ENCODE measurements at regions not wholly inside any gene's neighbourhood (a gene's known extent, or its start where the extent isn't known, plus 50 kb on each side); places are given as distances from the start of the nearest gene placed in this dataset.

DNA sequence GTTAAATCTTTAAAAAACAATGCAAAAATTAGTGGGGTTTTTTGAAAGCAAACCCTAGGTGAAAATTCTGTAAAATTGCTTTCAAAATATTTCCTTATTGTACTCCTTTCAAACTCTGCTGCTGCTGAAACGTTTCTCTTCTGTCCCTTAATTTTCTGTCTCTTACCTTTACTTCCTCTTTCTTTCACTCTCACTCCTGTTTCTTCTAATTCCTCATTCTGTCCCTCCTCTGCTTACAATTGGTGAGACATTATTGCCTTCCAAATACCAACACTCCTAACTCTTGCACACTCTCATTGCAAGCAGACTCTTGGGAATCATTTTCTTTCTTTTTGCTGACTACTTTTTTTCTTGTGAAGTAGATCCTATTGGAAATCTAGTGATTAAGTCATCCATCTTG, 685.6 kb upstream of the SLITRK1 start:
- H3K27ac ChIP-seq: no peak overlapping the region
- DNase-seq (ENCODE audit: low spot score in 2 of 2): no peak
- no peaks in the 10 kb centered on the region for H3K36me3 ChIP-seq
- H3K27me3 ChIP-seq: no peaks in the 10 kb centered on the region
- H3K4me3 ChIP-seq: no peak overlapping the region
- TF ChIP-seq, protein P1, sequence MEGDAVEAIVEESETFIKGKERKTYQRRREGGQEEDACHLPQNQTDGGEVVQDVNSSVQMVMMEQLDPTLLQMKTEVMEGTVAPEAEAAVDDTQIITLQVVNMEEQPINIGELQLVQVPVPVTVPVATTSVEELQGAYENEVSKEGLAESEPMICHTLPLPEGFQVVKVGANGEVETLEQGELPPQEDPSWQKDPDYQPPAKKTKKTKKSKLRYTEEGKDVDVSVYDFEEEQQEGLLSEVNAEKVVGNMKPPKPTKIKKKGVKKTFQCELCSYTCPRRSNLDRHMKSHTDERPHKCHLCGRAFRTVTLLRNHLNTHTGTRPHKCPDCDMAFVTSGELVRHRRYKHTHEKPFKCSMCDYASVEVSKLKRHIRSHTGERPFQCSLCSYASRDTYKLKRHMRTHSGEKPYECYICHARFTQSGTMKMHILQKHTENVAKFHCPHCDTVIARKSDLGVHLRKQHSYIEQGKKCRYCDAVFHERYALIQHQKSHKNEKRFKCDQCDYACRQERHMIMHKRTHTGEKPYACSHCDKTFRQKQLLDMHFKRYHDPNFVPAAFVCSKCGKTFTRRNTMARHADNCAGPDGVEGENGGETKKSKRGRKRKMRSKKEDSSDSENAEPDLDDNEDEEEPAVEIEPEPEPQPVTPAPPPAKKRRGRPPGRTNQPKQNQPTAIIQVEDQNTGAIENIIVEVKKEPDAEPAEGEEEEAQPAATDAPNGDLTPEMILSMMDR (IDR thresholded peaks at IDR 0.05): no peak
- TF ChIP-seq POLR2AphosphoS5 (IDR thresholded peaks at IDR 0.05): no peak
- TF ChIP-seq POLR2A (IDR thresholded peaks at IDR 0.05): no peak
- H3K4me1 ChIP-seq: no peaks in the 10 kb centered on the region
- intact Hi-C loops (cut with DNase I; ENCODE audit: low total_unique reads): no loop called here
- H3K9me3 ChIP-seq: no peaks in the 10 kb centered on the region

DNA sequence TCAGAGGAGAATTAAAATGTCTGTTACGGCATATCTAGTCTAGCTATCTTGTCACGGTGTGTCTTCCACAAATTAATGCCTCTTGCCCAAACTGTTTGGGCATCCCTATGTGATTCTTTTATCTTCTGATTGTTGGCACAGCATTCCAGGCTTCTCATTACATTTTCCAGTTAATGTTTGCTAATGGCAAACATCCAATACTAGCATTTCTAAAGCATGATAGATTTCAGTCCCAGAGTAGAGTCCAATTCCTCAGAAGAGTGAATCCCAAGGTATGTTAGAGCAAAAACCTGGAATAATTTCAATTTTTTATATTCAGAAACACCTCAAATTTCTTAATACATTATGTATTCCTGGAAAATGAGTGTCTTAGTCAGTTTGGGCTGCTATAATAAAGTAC, 684.5 kb upstream of the SLITRK1 start:
- no peak for DNase-seq (ENCODE audit: low spot score in 2 of 2)
- TF ChIP-seq POLR2AphosphoS5 (IDR thresholded peaks at IDR 0.05) (no peak), POLR2A (IDR thresholded peaks at IDR 0.05) (no peak)
- TF ChIP-seq, protein P1 (IDR thresholded peaks at IDR 0.05): no peak
- Histone ChIP-seq H3K36me3 (no peaks in the 10 kb centered on the region), H3K27ac (no peak overlapping the region), H3K9me3 (no peaks in the 10 kb centered on the region), H3K4me3 (no peak overlapping the region), H3K4me1 (no peaks in the 10 kb centered on the region), H3K27me3 (no peaks in the 10 kb centered on the region)
- intact Hi-C loops (cut with DNase I; ENCODE audit: low total_unique reads): no loop called here

DNA sequence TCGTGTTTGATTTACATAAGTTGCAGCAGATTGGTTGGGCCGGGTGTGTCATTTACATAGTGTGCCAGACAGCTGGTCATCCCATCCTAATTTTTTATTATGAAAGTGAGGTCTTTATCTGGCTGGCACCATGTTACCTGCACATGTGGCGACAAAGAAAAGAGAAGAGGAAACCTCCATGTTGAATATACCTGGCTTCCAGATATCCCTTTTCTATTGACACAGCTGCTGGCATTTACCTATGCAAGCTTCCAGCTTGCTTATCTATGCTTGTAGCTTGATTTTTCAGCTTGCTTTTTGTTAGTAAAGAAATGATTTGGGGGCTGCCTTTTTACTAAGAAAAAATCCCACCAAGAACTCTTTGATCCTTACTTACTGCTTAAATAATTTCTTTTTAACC, 681.3 kb upstream of the SLITRK1 start:
- Histone ChIP-seq H3K4me3 (no peak overlapping the region), H3K9me3 (peaks cover 0 to 11% of the 10 kb centered on the region in 2 donors), H3K27ac (no peak overlapping the region), H3K27me3 (no peaks in the 10 kb centered on the region), H3K36me3 (no peaks in the 10 kb centered on the region), H3K4me1 (no peaks in the 10 kb centered on the region)
- intact Hi-C loops (cut with DNase I; ENCODE audit: low total_unique reads): no loop called here
- no peak for TF ChIP-seq POLR2AphosphoS5 (IDR thresholded peaks at IDR 0.05)
- TF ChIP-seq POLR2A (IDR thresholded peaks at IDR 0.05): no peak
- TF ChIP-seq, protein P1 (IDR thresholded peaks at IDR 0.05): no peak
- DNase-seq (ENCODE audit: low spot score in 2 of 2): no peak

DNA sequence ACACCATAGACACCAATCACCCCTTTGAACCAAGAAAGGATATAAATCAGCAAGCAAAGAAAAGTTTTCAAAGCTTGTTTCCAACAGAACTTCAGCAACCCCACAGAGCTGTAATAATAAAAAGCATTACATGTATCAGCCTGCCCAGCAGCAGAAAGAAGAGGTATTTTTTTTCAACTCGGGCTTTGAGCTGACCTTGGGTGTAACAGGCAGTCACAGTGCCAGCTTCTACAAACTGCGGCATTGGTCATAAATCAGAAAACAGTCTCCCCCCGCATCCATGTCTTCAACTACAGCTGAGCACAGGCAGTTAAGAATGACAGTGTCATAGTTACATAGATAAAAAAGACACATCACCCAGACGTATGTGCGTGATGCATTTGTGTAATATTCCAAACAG, 671.0 kb upstream of the SLITRK1 start:
- Histone ChIP-seq H3K27me3 (no peaks in the 10 kb centered on the region), H3K4me3 (no peak overlapping the region), H3K4me1 (no peaks in the 10 kb centered on the region), H3K27ac (no peak overlapping the region), H3K36me3 (no peaks in the 10 kb centered on the region), H3K9me3 (peaks cover 0 to 4% of the 10 kb centered on the region in 2 donors)
- intact Hi-C loops (cut with DNase I; ENCODE audit: low total_unique reads): no loop called here
- DNase-seq (ENCODE audit: low spot score in 2 of 2): no peak
- TF ChIP-seq, protein P1 (IDR thresholded peaks at IDR 0.05): no peak
- TF ChIP-seq POLR2AphosphoS5 (IDR thresholded peaks at IDR 0.05) (no peak), POLR2A (IDR thresholded peaks at IDR 0.05) (no peak)

DNA sequence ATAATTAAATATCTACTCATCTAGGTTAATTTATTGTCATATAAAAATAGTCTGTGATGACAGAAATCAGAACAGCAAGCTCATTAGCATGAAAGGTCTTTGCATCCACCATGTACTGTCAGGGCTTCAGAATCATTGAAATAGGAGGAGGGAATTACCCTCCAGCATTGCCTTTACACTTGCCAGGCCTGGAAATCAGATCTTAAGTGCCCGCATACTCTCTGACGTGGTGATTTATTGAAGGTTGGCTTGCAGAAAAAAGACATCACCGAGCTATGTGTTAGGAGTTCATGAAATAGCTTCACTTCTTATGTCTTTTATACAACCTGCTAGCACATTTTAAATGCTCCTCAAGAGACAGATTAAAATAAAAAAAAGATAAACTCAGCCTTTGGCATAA, 661.7 kb upstream of the SLITRK1 start:
- intact Hi-C loops (cut with DNase I; ENCODE audit: low total_unique reads): no loop called here
- TF ChIP-seq, protein P1 (IDR thresholded peaks at IDR 0.05): no peak
- TF ChIP-seq POLR2AphosphoS5 (IDR thresholded peaks at IDR 0.05): no peak
- no peak for TF ChIP-seq POLR2A (IDR thresholded peaks at IDR 0.05)
- H3K4me1 ChIP-seq: no peaks in the 10 kb centered on the region
- no peak overlapping the region for H3K4me3 ChIP-seq
- H3K9me3 ChIP-seq: no peaks in the 10 kb centered on the region
- H3K36me3 ChIP-seq: no peaks in the 10 kb centered on the region
- H3K27ac ChIP-seq: no peak overlapping the region
- DNase-seq (ENCODE audit: low spot score in 2 of 2): no peak
- no peaks in the 10 kb centered on the region for H3K27me3 ChIP-seq

Measured in breast epithelium (tissue), 4 donors.